Left ventricle myocardium inferior (tissue), 1 donor: ENCODE measurements at regions not wholly inside any gene's neighbourhood (a gene's known extent, or its start where the extent isn't known, plus 50 kb on each side); places are given as distances from the start of the nearest gene placed in this dataset.
"Not testable (repeated sequence)": the region's sequence is repeated elsewhere in the genome, so short reads cannot be mapped to it uniquely, and the experiment has no call there.

Experiments
- DNase-seq: peaks from one replicate; pipeline ENCODE4 v3.0.0-alpha.2; 2020
- H3K27ac ChIP-seq: fragments of 200-600 bp; replicated peaks from 2 replicates; pipeline ENCODE4 v1.8.0; 2021
- H3K27me3 ChIP-seq: fragments of 200-600 bp; 2 replicates; pipeline ENCODE4 v1.8.0; 2021; ENCODE audit warnings: low read depth
- H3K36me3 ChIP-seq: fragments of 200-600 bp; 2 replicates; pipeline ENCODE4 v1.8.0; 2021
- H3K4me1 ChIP-seq: fragments of 200-600 bp; 2 replicates; pipeline ENCODE4 v1.8.0; 2021
- H3K4me3 ChIP-seq: fragments of 200-600 bp; 2 replicates; pipeline ENCODE4 v1.8.0; 2021; ENCODE audit warnings: mild to moderate bottlenecking, moderate library complexity
- H3K9me3 ChIP-seq: fragments of 200-600 bp; replicated peaks from 2 replicates; pipeline ENCODE4 v1.8.0; 2021
- CTCF ChIP-seq: fragments of 200-600 bp; IDR thresholded peaks from 2 replicates; pipeline ENCODE4 v1.8.0; 2021; ENCODE audit warnings: antibody characterized with exemption, mild to moderate bottlenecking, borderline replicate concordance
- intact Hi-C: fragments of 100-400 bp; cut with micrococcal nuclease; formaldehyde crosslinking; loops from one replicate; pipeline ENCODE4 v1.11.0; 2022
- donor health status: DM: no; HTN: yes; CAD: no; lungs with severe emphysema.

DNA sequence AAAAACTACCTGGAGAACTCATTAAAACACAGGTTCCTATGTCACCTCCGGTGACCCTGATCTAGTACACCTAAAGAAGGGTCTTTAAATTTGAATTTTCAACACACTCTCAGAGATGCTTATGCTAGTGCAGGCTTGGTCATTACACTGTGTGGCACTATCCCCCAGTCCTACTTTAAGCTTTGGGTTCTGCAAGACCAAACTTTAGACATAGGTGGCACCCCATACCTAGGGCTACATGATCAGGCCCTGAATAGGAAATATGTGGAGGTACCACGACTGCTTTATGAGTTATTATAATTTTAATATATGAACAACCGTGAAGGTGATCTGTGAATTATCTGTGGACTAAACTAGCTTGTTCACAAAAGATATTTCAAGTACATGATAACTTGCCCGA lies 201.3 kb upstream of the OR13F1 start:
- Histone ChIP-seq H3K27me3 (peaks cover 6% of the 10 kb centered on the region), H3K4me1 (no peaks in the 10 kb centered on the region), H3K27ac (no peak overlapping the region), H3K4me3 (no peak overlapping the region), H3K36me3 (no peaks in the 10 kb centered on the region), H3K9me3 (peaks cover 4% of the 10 kb centered on the region)
- no peak for DNase-seq
- TF ChIP-seq CTCF = no peak
- intact Hi-C loops = no loop called here

DNA sequence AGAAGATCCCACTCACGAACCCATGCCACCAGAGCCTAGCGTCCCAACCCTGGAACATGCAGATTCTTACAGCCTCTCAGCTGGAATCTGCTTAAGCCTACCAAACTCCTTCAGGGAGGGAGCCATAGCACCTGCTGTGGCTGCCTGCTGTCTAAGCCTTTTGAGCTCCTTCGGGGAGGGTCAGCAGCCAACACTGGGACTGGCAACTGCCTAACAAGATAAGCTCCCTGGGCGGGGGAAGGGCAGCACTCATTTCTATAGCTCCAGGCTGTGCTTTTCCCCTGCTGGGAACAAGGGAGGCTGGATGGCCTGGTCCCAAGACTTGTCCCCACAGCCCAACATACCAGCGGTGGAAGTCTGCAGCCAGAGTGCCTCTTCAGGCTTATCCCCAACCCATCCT lies 199.1 kb upstream of the OR13F1 start:
- H3K27me3 ChIP-seq = peaks cover 6% of the 10 kb centered on the region
- no peak for TF ChIP-seq CTCF
- H3K27ac ChIP-seq = no peak overlapping the region
- H3K4me3 ChIP-seq = no peak overlapping the region
- DNase-seq = no peak
- no peaks in the 10 kb centered on the region for H3K4me1 ChIP-seq
- H3K9me3 ChIP-seq = peaks cover 5% of the 10 kb centered on the region
- no peaks in the 10 kb centered on the region for H3K36me3 ChIP-seq
- intact Hi-C loops = no loop called here

DNA sequence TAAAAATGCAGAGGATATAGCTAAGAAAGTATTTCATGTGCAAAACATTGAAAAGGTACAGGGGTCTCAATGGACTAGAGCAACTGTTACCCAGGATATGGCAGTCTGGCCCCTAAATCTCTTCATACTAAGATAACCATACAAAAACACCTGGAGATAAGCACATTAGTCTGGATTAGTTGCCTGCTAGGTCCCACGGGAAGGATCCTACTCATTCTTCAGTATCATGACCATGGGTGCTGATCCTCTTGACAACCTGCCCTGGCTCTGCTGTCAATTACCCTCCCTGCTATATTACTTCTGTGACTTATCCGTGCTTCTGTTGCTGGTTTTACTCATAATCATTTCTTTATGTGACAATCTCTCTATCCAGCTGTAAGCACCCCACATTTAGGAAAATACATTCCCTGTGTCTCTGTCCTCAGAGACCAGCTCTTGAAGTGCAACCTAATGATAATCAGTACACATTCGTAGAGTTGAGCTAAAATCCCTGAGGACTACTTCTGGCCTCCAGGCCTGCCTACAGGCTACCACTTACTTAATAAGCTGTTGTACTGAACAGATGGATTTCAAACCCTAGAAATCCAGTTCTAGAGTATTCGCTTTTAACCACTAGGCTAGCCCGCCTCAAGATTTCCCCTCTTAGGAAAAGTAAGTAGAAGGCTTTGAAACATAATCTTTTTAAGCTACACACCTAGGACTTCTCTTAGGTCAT lies 190.5 kb upstream of the OR13F1 start:
- no peak for TF ChIP-seq CTCF
- Histone ChIP-seq H3K4me1 (no peaks in the 10 kb centered on the region), H3K4me3 (no peak overlapping the region), H3K27me3 (no peaks in the 10 kb centered on the region), H3K36me3 (no peaks in the 10 kb centered on the region), H3K27ac (no peak overlapping the region), H3K9me3 (peaks cover 4% of the 10 kb centered on the region)
- DNase-seq = no peak
- intact Hi-C loops = no loop called here

DNA sequence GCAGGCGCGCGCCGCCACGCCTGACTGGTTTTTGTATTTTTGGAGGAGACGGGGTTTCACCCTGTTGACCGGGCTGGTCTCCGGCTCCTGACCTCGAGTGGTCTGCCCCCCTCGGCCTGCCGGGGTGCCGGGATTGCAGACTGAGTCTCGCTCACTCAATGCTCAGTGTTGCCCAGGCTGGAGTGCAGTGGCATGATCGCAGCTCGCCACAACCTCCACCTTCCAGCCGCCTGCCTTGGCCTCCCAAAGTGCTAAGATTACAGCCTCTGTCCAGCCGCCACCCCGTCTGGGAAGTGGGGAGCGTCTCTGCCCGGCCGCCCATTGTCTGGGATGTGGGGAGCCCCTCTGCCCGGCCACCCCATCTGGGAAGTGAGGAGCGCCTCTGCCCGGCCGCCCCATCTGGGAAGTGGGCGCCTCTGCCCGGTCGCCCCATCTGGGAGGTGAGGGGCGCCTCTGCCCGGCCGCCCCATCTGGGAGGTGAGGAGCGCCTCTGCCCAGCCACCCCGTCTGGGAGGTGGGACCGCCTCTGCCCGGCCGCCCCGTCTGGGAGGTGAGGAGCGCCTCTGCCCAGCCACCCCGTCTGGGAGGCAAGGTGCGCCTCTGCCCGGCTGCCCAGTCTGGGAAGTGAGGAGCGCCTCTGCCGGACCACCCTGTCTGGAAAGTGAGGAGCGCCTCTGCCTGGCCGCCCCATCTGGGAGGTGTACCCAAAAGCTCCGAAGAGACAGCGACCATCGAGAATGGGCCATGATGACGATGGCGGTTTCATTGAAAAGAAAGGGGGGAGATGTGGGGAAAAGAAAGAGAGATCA lies 187.7 kb upstream of the OR13F1 start:
- H3K36me3 ChIP-seq, H3K27ac ChIP-seq, DNase-seq, H3K9me3 ChIP-seq, H3K27me3 ChIP-seq, intact Hi-C loops, H3K4me1 ChIP-seq, H3K4me3 ChIP-seq: not testable (repeated sequence)

DNA sequence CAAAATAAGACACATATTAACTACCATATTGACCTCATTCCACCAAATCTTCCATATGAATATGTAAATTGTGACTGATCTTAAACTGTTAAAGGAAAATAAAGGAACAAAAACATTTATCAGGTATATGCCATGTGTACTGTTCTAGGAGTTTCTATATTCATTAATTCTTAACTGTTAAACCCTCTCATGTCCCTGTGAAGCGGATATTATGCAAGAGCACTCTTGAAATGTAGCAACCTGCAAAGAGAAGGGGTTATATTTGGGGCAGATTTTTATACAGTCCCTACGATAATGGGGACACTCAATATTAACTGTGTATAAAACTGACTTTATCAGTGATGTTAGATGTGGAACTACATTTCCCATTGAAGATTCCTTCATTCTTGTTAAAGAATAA lies 184.9 kb upstream of the OR13F1 start:
- Histone ChIP-seq H3K27ac (no peak overlapping the region), H3K36me3 (no peaks in the 10 kb centered on the region), H3K9me3 (no peaks in the 10 kb centered on the region), H3K27me3 (no peaks in the 10 kb centered on the region), H3K4me3 (no peak overlapping the region), H3K4me1 (no peaks in the 10 kb centered on the region)
- intact Hi-C loops = no loop called here
- DNase-seq = no peak
- no peak for TF ChIP-seq CTCF

GRCh38 chr9:104319685-104320084 lies 184.4 kb upstream of the OR13F1 start:
- intact Hi-C loops = no loop called here
- no peak for TF ChIP-seq CTCF
- no peak overlapping the region for H3K27ac ChIP-seq

More at GRCh38 chr9:104319685-104320084, 184.4 kb upstream of the OR13F1 start:
- H3K27me3 ChIP-seq = no peaks in the 10 kb centered on the region
- H3K4me1 ChIP-seq = no peaks in the 10 kb centered on the region
- no peaks in the 10 kb centered on the region for H3K9me3 ChIP-seq
- no peaks in the 10 kb centered on the region for H3K36me3 ChIP-seq
- DNase-seq = no peak
- H3K4me3 ChIP-seq = no peak overlapping the region
